Testis (tissue), 2 donors: ENCODE measurements at regions not wholly inside any gene's neighbourhood (a gene's known extent, or its start where the extent isn't known, plus 50 kb on each side); places are given as distances from the start of the nearest gene placed in this dataset.

Source experiments
- DNase-seq: peaks from one replicate; pipeline ENCODE4 v3.0.0-alpha.2; 2019
- H3K27ac ChIP-seq, 2 donors: fragments of 200-600 bp; sonication (generic); one replicate each; pipeline ENCODE4 v1.5.1; 2019
- H3K27me3 ChIP-seq: fragments of 200-600 bp; sonication (generic); one replicate; pipeline ENCODE4 v1.5.1; 2019
- H3K36me3 ChIP-seq: fragments of 200-600 bp; sonication (generic); one replicate; pipeline ENCODE4 v1.5.1; 2017; ENCODE audit warnings: low read depth; ENCODE audit errors: missing control alignments
- H3K4me1 ChIP-seq: fragments of 200-600 bp; sonication (generic); one replicate; pipeline ENCODE4 v1.5.1; 2019
- H3K4me3 ChIP-seq, 2 donors: fragments of 200-600 bp; sonication (generic); one replicate each; pipeline ENCODE4 v1.5.1; 2017 to 2019
- H3K9me3 ChIP-seq: fragments of 200-600 bp; sonication (generic); one replicate; pipeline ENCODE4 v1.5.1; 2017
- POLR2A ChIP-seq: fragments of 450-650 bp; IDR thresholded peaks from one replicate; pipeline ENCODE4 v1.6.1; 2017; ENCODE audit warnings: antibody characterized with exemption, mild to moderate bottlenecking, moderate library complexity
- WGBS, 2 donors: methylation state at CpG; one replicate each; pipeline ENCODE4 v1.1.5; 2018; 5-methylcytosine and 5-hydroxymethylcytosine counted together
- intact Hi-C: fragments of 100-400 bp; cut with DNase I; formaldehyde crosslinking; loops from one replicate; pipeline ENCODE4 v1.15.1; 2023; ENCODE audit warnings: low total_unique reads
- TF ChIP-seq, protein P1 (sequence below), 3 experiments: fragments of 450-650 bp in 2 of 3; fragments of 200-600 bp in 1 of 3; sonication (generic) in 1 of 3; IDR thresholded peaks; one replicate each; pipeline ENCODE4 v1.5.1; 2016 to 2019; ENCODE audit warnings: antibody characterized with exemption in 3 of 3, mild to moderate bottlenecking in 2 of 3, moderate library complexity in 1 of 3

DNA sequence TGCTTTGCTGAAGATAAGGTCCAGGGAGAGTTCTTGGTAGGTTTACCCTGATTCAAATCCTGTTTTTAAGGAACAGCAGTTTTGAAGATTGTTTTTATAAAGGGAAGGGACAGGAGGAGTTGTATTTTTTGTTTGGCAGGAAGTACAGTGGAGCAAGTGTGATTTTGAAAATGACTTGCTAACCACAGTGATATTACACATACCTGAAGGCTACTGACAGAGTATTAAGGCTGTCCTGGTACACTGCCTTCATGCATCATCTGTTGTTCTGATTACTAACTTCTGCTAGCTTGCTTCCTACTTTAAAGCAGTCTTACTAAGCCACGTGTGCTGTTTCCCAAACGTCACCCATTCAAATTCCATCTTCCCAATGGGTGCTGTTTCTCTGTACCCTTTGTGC, 559.5 kb upstream of the SGCD start:
- no peak for DNase-seq
- WGBS, 2 donors: 87 to 89% methylated on average over 2 of the region's 2 CpGs
- H3K27ac ChIP-seq: no peak overlapping the region
- no peak overlapping the region for H3K4me3 ChIP-seq
- intact Hi-C loops: no loop called here
- no peaks in the 10 kb centered on the region for H3K9me3 ChIP-seq
- H3K36me3 ChIP-seq: no peaks in the 10 kb centered on the region
- H3K27me3 ChIP-seq: no peaks in the 10 kb centered on the region
- TF ChIP-seq, protein P1, sequence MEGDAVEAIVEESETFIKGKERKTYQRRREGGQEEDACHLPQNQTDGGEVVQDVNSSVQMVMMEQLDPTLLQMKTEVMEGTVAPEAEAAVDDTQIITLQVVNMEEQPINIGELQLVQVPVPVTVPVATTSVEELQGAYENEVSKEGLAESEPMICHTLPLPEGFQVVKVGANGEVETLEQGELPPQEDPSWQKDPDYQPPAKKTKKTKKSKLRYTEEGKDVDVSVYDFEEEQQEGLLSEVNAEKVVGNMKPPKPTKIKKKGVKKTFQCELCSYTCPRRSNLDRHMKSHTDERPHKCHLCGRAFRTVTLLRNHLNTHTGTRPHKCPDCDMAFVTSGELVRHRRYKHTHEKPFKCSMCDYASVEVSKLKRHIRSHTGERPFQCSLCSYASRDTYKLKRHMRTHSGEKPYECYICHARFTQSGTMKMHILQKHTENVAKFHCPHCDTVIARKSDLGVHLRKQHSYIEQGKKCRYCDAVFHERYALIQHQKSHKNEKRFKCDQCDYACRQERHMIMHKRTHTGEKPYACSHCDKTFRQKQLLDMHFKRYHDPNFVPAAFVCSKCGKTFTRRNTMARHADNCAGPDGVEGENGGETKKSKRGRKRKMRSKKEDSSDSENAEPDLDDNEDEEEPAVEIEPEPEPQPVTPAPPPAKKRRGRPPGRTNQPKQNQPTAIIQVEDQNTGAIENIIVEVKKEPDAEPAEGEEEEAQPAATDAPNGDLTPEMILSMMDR (IDR thresholded peaks at IDR 0.05): no peak
- no peak for TF ChIP-seq POLR2A
- no peaks in the 10 kb centered on the region for H3K4me1 ChIP-seq

DNA sequence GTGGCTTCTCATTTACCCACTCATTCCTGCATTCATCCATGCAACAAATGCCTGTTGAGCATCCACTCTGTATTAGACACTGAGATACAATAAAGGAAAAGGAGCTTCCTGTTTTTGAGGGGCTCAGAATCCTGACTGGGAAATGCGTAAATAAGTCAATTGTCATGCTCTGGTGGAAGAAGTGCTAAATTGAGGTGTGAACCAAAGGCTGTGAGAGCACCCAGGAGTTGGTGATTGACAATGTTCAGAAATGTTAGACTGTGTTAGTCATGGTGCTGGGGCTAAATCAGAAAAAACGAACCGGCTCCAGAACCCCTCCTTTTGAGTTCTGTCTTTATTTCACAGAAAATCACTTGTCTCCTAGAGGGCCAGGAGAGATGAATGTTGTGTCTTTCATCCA, 558.6 kb upstream of the SGCD start:
- DNase-seq: no peak
- Histone ChIP-seq H3K36me3 (no peaks in the 10 kb centered on the region), H3K9me3 (no peaks in the 10 kb centered on the region), H3K27me3 (no peaks in the 10 kb centered on the region), H3K27ac (no peak overlapping the region), H3K4me1 (no peaks in the 10 kb centered on the region), H3K4me3 (no peak overlapping the region)
- TF ChIP-seq POLR2A: no peak
- TF ChIP-seq, protein P1 (IDR thresholded peaks at IDR 0.05): no peak
- intact Hi-C loops: no loop called here
- WGBS, 2 donors: 81 to 88% methylated on average over 3 of the region's 3 CpGs

DNA sequence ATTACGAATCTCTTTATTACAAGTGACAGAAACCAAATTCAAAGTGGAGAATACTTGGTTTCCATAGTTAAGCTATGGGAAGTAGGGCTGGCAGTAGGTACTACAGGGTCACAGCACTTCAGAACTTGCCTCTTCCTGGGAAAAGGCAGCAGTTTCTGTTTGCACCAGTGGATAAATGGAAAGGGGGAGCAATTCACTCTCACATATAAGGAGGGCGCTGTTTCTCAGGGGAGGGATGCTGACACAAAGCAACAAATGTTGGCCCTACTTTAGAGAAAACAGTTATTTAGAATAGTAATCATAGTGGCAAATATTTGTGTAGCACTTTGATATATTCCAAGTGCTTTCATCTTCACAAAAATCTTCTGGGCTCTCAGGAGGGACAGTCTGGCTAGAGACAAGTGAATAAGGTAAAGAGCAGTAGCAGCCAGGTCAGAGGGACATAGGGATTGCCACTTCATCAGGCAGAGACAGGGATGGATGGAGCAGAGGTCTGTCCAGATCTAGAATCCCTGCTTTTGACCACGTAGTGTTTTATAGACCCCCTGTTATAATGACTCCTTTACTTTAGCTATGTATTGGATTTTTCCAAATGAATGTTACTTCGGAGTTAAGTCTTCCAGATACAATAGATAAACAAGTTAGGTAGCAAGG, 554.8 kb upstream of the SGCD start:
- Histone ChIP-seq H3K36me3 (no peaks in the 10 kb centered on the region), H3K4me1 (no peaks in the 10 kb centered on the region), H3K4me3 (no peak overlapping the region), H3K27ac (no peak overlapping the region), H3K27me3 (no peaks in the 10 kb centered on the region), H3K9me3 (no peaks in the 10 kb centered on the region)
- WGBS, 2 donors: 77 to 88% methylated on average over 4 of the region's 4 CpGs
- intact Hi-C loops: no loop called here
- no peak for TF ChIP-seq POLR2A
- TF ChIP-seq, protein P1 (IDR thresholded peaks at IDR 0.05): no peak
- no peak for DNase-seq

DNA sequence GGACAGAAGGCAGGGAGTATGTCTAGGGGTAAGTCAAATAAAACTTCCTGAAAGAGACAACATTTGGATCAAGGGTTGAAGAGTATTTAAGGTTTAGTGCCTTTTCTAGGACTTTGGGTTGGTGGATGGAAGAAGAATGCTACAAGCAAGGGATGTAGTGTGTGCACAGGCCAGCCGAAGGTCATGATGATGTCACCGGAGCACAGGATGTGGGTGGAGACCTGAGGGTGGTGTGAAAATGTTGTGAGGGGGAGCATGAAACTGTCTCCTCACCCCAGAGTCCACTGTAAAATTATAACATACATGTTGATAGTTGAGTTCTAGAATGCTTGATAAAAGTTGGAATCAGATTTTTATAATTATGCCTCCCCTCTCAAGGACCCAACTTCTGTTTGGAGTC, 553.3 kb upstream of the SGCD start:
- Histone ChIP-seq H3K27ac (no peak overlapping the region), H3K36me3 (no peaks in the 10 kb centered on the region), H3K27me3 (no peaks in the 10 kb centered on the region), H3K9me3 (no peaks in the 10 kb centered on the region), H3K4me3 (no peak overlapping the region), H3K4me1 (no peaks in the 10 kb centered on the region)
- no peak for DNase-seq
- 80 to 88% methylated on average over 2 of the region's 2 CpGs for WGBS, 2 donors
- intact Hi-C loops: no loop called here
- TF ChIP-seq, protein P1 (IDR thresholded peaks at IDR 0.05): no peak
- no peak for TF ChIP-seq POLR2A

DNA sequence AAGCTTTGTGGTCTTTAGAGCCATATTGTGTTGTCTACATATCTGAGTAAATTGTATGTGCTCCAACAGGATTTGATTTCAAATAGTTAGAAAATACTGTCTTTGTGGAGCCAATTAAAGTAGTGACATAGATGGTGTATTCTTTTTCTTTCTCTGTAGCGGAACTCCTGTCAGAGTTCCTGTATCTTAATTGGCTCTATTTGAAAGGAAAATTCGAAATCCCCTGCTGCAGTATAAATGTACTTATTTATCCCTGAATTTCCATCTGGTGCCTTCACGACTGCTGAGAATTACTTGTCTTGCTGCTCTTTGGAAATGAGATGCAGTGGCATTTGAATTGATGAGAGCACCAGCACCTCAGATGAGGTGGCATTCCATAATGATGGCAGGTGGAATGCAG, 546.7 kb upstream of the SGCD start:
- DNase-seq: no peak
- Histone ChIP-seq H3K27me3 (no peaks in the 10 kb centered on the region), H3K27ac (no peak overlapping the region), H3K36me3 (no peaks in the 10 kb centered on the region), H3K4me3 (no peak overlapping the region), H3K4me1 (no peaks in the 10 kb centered on the region), H3K9me3 (no peaks in the 10 kb centered on the region)
- 80 to 94% methylated on average over 3 of the region's 3 CpGs for WGBS, 2 donors
- intact Hi-C loops: no loop called here
- no peak for TF ChIP-seq POLR2A
- TF ChIP-seq, protein P1 (IDR thresholded peaks at IDR 0.05): no peak
